Right atrium auricular region (tissue), 2 donors: ENCODE measurements at regions not wholly inside any gene's neighbourhood (a gene's known extent, or its start where the extent isn't known, plus 50 kb on each side); places are given as distances from the start of the nearest gene placed in this dataset.

Experiments used
- DNase-seq: peaks from one replicate; pipeline ENCODE4 v3.0.0-alpha.2; 2019; ENCODE audit warnings: low spot score
- H3K27ac ChIP-seq, 2 donors: fragments of 200-600 bp; sonication (generic); 1 replicate in 1 of 2; 2 replicates in 1 of 2; pipeline ENCODE4 v1.5.1; 2016 to 2019
- H3K27me3 ChIP-seq, 2 donors: fragments of 200-600 bp; sonication (generic); one replicate each; pipeline versions ENCODE4 v1.5.1 to v1.6.0; 2017 to 2019
- H3K36me3 ChIP-seq: fragments of 200-600 bp; sonication (generic); one replicate; pipeline ENCODE4 v1.5.1; 2016
- H3K4me1 ChIP-seq, 2 donors: fragments of 200-600 bp; sonication (generic); one replicate each; pipeline versions ENCODE4 v1.5.1 to v1.6.0; 2017 to 2019
- H3K4me3 ChIP-seq, 2 donors: fragments of 200-600 bp; sonication (generic); 1 replicate in 1 of 2; 2 replicates in 1 of 2; pipeline ENCODE4 v1.5.1; 2017 to 2019; ENCODE audit warnings: mild to moderate bottlenecking in 1 of 2, moderate library complexity in 1 of 2
- H3K9me3 ChIP-seq, 2 donors: fragments of 200-600 bp; sonication (generic); one replicate each; pipeline ENCODE4 v1.5.1; 2019
- CTCF ChIP-seq, 2 donors: fragments of 200-600 bp; sonication (generic); IDR thresholded peaks; one replicate each; pipeline ENCODE4 v1.5.1; 2019; ENCODE audit warnings: antibody characterized with exemption in 2 of 2

GRCh38 chr18:72181241-72181764, 362.8 kb downstream of the CBLN2 start:
- Histone ChIP-seq H3K27ac (no peak overlapping the region), H3K9me3 (peaks cover 0 to 4% of the 10 kb centered on the region in 2 donors), H3K27me3 (no peaks in the 10 kb centered on the region), H3K36me3 (no peaks in the 10 kb centered on the region), H3K4me3 (no peak overlapping the region), H3K4me1 (no peaks in the 10 kb centered on the region)
- no peak for TF ChIP-seq CTCF (IDR thresholded peaks at IDR 0.05)
- no peak for DNase-seq

- Histone ChIP-seq H3K4me1 (no peaks in the 10 kb centered on the region), H3K4me3 (no peak overlapping the region), H3K27me3 (no peaks in the 10 kb centered on the region), H3K27ac (no peak overlapping the region), H3K36me3 (no peaks in the 10 kb centered on the region), H3K9me3 (peaks cover 0 to 4% of the 10 kb centered on the region in 2 donors)
- DNase-seq, result no peak
- no peak for TF ChIP-seq CTCF (IDR thresholded peaks at IDR 0.05)
Measured at GRCh38 chr18:72180689-72181088, 363.5 kb downstream of the CBLN2 start.

- no peak for TF ChIP-seq CTCF (IDR thresholded peaks at IDR 0.05)
- no peaks in the 10 kb centered on the region for H3K4me1 ChIP-seq
- no peaks in the 10 kb centered on the region for H3K9me3 ChIP-seq
- H3K36me3 ChIP-seq, result no peaks in the 10 kb centered on the region
- H3K27me3 ChIP-seq, result no peaks in the 10 kb centered on the region
- no peak overlapping the region for H3K27ac ChIP-seq
- H3K4me3 ChIP-seq, result no peak overlapping the region
- DNase-seq, result no peak
Measured at GRCh38 chr18:72174972-72175649, 369.0 kb downstream of the CBLN2 start.

- Histone ChIP-seq H3K27me3 (no peaks in the 10 kb centered on the region), H3K4me3 (no peak overlapping the region), H3K9me3 (no peaks in the 10 kb centered on the region), H3K27ac (no peak overlapping the region), H3K36me3 (no peaks in the 10 kb centered on the region), H3K4me1 (no peaks in the 10 kb centered on the region)
- no peak for DNase-seq
- no peak for TF ChIP-seq CTCF (IDR thresholded peaks at IDR 0.05)
Measured at GRCh38 chr18:72171596-72171995, 372.5 kb downstream of the CBLN2 start.

GRCh38 chr18:72161691-72162090, 382.5 kb downstream of the CBLN2 start:
- no peaks in the 10 kb centered on the region for H3K36me3 ChIP-seq
- no peak overlapping the region for H3K27ac ChIP-seq
- no peaks in the 10 kb centered on the region for H3K9me3 ChIP-seq
- no peaks in the 10 kb centered on the region for H3K27me3 ChIP-seq
- no peaks in the 10 kb centered on the region for H3K4me1 ChIP-seq
- H3K4me3 ChIP-seq, result no peak overlapping the region
- TF ChIP-seq CTCF (IDR thresholded peaks at IDR 0.05), result no peak
- no peak for DNase-seq
